ENCODE measurements at regions not wholly inside any gene's neighbourhood (a gene's known extent, or its start where the extent isn't known, plus 50 kb on each side); places are given as distances from the start of the nearest gene placed in this dataset.

DNA sequence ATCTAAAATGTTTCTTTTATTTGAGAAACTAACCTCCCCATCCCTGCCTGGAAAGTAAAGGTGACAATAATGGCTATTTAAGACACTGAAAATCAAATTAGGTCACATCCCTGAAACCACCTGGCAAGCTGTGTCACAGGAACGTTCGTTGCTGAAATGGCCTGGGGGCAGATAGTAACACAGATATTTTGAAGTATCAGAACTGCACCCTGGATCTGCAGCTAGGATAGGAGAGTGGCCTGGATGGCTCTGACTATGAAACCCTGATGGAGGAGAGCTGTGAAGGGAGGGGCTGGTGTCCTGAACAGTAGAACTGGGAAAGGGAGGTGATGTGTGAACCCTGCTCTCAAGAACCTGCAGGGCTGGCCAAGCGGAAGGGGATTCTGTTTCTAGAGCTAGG is 648.3 kb upstream of the CFAP20DC start:
- no peak for DNase-seq

DNA sequence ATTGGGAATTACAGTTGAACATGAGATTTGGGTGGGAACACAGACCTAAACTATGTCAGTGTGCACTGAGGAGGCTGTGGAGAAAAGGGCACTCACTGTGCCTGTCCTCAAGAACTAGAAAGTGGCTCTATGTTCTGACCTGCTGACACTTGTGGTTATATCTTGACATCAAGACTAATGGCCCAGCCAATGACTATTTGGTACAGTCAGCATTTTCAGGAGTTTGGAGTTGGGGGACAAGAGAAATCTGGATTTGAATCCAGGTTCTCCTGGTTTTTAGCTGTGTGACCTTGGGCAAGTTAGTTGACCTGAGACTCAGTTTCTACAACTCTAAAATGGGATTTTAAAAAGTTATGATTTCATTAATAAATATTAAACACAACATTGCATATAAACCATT is 647.0 kb upstream of the CFAP20DC start:
- no peak for DNase-seq

DNA sequence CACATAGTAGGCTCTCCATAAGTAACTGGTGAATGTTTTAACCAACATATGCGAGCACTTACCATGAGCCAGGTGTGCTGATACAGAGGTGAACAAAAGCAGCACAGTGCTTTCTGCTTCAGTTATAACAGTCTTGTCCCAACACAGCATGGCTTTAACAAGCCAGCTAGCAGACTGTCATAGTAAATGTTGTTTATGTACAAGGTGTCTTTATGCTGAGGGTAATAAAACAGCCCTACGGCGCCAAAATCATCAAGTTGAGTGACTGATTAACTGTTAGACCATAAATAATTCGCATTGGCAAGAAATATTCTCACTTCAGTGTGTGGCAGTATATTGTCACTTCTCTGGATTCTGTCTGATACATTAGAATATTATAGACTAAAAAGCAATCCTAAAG is 646.0 kb upstream of the CFAP20DC start:
- DNase-seq: no peak

DNA sequence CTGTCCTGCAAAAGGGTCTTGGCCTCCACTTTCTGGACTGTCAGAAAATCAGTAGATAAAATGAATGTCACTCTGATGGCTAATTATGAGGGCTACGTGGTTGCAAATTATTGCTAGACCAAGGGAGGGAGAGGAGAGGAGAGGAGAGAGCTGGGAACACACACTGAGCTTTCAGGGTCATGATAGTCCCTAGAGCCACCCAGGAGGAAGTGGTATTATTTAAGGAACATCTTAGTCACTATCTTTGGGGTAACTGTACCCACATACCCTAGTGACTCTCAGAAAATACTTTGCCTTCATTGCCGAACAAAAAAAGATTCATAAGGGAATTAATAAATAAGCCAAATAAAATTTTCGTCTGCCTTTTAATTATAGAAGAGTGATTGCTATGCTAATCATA is 642.3 kb upstream of the CFAP20DC start:
- DNase-seq: no peak

DNA sequence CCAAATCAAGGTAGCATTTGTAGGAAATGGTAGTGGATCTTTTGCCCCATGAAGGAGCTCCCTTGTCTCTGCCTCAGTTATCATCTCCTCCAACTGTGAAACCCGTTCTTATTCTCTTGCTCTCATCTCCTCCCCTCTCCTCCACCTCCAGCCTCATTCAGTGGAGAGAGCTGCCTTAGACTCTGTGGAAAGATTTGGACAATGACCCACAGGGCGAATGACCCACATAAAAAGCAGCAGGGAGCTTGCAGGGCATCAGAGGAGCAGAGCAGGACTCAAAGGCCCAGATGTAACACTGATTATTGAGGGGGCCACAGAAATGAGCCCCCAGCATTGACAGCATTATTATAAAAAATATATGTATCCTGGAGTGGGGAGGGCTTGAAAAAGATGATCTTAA is 641.1 kb upstream of the CFAP20DC start:
- no peak for DNase-seq

DNA sequence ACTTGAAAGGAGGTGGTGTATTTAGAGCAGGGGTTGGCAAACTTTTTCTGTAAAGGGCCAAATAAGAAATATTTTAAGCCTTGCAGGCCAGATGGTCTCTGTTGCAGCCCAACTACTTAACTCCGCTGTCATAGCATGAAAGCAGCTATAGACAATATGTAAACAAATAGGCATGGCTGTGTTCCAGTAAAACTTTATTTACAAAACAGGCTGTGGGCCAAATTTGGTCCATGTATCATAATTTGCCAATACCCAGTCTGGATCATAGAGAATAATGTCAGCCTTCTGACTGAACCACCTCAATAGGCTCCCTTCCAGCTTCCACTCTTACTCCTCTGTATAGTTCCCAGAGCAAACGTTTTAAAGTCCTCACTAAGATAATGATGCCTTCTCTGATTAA is 638.8 kb upstream of the CFAP20DC start:
- no peak for DNase-seq

DNA sequence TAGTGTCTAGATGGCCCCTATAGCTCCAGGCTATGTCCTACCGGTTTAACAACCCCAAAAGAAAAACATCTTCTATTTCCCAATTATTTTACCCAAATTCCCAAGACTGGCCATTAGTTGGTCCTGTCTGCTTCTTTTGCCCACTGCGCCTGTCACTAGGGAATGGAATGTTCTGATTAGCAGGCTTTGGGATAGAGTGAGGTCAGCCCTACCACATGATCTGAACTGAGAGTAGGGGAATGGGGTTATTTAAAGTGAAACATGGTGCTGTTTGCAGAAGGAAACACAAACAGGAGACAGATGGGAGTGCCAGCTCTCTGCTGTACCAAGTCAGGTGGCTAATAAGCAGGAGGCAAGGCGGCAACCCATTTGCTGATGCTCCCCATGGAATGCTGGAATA is 635.6 kb upstream of the CFAP20DC start:
- DNase-seq: no peak

DNA sequence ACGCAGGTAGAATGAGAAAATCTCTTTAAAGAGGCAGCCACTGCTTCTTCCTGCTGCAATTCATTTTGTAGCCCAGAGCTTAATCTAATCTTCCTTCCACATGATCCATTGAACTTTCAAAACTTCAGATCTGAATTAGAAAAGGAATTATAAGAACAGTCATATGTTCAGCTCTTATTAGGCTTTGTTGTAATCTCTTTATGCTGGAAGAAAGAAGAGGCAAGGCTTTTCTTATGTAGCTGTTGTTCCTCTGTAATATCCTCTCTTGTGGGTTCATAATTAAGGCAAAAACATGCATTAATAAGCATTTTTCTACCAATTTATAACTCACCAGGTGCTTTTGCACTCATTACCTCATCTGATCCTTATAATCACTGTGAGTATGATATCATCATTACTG is 634.9 kb upstream of the CFAP20DC start:
- DNase-seq: no peak

DNA sequence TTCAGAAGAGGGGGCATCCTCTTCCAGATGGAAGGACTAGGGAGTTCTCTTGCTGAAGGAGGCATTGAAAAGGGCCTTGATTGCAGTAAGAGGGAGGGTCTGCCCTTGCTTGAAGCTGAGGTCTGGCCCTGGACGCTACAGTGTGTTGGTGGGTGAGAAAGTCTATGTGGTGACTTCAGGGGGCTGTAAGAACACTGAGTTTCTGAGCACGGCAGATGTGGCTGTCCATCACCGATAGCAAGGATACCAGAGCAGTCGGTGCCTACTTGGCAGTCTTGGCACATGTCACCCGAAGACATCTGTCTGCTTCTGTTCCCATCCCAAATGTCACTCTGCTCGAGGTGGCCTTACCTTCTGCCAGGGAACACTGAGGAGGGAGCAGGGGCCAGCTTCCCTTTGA is 631.1 kb upstream of the CFAP20DC start:
- DNase-seq: no peak

DNA sequence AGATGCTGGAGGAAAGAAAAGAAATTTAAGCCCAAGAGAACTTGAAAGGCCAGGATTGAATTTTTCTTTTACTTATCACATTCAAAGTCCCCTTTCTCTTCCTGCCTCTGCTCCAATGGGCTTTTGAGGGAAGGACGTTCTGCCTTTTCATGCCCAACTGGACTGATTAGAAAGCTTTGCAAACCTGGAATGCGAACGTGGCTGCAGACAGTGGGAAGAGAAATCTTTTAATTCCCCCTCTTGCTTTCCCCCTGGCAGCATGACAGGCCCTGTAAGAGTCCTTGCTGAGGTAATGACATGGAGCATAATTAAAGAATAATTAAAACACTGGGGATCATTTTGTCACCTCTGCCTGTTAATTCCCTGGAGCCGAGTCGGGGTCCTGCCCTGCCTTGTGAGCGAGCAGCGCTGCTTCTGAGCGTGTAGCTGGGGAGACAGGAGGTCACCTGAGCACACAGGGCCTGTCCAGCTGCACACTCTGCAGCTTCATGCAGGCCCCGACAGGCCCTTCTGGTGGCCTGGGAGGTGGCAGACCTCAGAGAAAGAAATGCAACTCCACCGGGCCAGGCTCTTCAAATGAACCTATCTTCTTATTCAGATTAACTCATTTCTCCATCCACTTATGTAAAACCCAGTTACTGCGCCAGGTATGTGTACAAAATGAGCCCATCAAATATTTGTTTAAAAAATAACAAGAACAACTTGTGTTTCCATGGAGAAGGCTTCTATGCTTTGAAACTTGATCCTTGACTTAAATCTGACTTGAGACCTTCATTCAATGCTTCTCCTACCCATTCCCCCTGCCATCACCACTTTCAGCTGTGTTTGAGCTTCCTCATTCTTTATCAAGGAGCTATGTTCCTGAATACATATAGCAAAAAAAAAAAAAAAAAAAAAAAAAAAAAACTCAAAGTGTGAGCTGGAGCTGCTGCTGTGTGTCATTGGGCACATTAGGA is 628.2 kb upstream of the CFAP20DC start:
- no peak for DNase-seq

DNA sequence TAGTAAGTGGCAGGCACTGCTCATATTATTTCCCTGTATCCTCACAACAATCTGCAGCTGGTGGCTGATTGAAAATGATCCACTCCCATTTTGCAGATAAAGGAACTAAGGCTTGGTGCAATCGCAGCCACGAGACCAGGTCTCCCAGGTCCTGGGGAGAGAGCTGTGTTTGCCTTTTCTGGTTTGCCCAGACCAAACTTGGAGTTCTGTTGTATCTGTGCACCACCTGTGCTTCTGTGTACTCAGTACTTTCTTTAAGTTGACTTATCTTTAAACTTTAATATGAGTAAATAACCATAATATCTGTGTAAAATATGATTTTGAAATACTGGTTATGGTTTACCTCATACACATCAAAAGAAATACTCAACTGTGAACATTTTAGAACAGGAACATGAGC is 625.7 kb upstream of the CFAP20DC start:
- no peak for DNase-seq

DNA sequence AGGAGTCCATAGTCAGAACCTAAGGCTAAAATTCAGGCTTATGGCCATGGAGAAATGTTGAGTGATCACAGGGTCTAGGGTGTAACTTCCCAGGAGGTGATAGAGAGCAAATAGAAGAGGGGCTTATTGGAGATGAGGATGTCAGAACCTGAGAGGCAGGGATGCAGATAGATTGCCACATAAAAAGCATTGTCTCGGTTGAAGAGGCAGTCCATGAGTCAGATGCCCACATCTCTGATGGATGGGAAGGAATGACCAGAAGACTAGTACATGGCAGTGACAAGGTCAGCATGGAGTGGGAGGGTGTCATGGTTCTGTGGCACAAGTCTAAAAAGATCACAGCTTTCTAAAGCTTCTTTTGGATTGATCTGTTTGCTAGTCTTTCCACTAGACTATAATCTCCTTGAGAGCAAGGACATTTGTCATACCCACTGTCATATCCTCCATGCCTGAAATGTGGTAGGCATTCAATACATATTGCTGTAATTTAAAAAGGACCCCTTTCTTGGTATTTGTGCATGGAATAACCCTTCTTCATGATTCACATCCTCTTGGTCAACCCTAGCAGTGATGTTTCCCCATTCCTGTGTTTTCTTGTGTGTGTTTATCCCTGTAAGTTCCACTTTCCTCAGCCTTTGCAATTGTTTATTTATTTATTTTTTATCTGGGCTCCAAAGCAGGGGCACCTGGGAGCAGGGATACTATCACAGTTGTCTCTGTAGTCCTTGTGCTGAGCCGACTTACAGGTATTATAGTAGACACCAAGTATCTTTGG is 613.4 kb upstream of the CFAP20DC start:
- no peak for DNase-seq

DNA sequence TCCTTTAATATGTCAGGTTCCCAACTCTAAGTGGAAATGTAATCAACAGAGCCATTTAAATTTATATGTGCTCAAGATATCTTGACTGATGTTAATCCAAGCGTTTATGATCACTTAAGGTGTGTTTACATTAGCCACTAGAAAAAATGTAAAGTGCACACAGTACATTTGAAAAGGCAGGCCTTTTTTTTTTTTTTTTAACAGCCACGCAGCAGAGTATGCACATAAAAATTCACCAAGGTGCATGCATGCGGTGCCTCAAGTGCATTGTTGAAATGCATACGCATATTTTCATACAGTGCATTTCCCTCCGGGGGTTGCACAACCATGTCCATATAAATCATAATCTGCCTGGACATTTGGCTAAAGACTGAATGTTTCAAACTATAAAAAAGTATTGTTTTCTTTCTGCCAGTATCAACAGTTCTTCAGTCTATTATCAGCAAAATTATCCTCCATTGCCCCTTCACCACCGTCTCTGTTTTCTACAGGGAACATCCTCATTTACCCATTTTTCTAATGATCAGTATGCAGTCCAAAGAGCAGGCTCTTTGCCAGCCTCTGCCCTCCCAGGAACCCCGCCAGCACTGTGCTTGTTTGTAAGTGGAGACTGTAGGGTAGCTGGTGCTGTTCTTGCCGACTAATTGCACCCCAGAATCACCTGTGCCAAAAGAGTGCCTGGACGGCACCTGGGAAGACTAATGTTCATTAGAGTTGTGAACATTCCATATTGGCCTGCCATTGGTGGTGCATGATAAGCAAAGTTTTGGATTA is 611.2 kb upstream of the CFAP20DC start:
- DNase-seq: no peak

DNA sequence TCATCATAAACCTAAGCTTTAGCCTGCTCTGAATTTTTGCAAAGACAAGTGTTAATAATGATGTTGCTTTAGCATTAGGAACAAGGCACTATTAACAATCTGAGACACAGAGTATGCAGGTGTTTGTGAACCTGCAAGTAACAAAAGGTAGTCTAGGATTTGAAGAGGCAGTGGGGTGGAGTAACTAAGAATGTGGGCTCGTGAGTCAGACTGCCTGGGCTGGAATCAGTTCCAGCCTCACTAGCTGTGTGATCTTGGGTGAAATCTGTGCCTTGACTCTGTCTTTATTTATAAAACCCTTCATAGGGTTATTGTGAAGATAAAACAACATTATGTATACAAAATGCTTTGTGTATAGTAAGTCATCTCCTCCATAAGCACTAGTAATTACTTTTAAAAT is 610.6 kb upstream of the CFAP20DC start:
- no peak for DNase-seq

DNA sequence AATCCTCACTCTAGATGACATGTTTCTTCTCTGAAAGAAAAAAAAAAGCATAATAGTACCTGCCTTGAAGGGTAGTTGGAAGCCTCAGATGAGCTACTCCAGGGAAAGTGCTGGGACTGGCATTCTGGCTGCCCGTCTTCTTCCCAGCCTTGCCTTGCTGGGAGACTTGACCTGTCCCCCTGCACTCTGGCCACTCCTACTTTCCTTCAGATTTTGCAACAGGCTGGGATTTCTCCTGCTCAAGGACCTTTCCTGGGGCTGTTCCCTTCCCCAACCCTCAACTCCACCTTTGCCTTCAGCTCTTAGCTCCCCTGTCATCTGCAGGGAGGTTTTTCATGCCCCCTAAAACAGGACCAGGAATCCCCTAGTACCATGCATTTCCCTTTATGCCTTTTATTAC is 609.9 kb upstream of the CFAP20DC start:
- no peak for DNase-seq

DNA sequence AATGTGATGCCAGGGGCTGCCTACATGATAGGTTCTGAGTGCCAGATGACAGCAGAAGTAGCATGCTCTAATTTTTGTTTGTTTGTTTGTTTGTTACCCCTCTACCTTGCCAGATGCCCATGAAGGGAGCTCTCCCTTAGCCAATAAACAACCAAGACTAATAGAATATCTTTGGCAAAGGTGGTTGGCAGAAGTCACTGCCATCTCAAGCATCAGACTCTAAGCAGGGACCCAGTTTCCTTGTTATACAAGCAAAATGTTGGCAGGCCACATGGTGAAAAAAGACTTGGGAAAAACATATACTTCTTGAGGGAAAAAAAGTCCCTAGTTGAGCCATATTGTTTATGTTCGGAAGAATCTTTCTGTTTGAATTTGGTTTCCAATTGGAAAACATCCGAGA is 609.0 kb upstream of the CFAP20DC start:
- no peak for DNase-seq

DNA sequence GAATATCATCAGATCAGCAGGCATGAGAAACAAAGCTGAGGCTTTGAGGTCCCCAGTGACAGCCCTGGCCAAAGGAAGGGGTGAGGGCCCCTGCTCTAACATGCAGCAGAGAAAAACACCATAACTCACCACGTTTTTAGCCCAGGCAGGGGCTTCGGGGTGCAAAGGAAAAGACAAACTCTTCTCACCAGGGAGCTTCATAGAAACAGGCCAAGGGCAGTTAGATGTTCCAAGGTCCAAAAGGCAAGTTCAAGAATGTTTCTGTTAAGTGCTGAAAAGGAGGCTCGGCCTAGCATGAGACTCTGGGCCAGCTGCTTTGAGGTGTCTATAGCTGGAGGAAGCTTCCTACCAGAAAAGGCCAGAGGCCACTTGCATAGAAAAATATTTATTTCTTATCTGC is 608.4 kb upstream of the CFAP20DC start:
- no peak for DNase-seq

DNA sequence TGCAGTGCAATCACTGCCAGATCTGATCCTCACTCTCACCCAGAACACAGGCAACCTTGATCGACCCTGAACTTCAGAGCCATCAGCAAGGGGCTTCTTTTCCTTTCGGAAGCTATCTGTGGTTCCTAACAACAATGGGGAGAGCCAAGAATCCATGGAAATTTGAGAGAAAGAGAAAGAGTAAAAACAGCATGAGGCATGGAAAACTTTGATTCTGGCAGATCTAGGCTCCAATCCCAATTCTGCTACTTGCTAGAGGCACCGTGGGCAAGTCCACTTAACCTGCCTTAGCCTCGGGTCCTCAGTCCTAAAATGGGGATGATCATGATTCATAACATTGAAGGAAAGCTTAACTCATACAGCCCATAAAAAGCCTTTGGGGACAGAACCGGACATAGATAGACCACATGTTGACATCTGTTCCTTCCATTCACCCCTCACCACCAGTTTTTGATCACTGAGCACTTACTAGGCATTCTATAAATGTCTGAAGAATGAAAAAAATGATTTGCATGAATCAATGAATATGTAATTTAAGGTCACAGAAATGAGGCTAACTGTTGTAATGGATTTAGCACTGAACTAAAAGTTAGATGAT is 605.7 kb upstream of the CFAP20DC start:
- DNase-seq: no peak

DNA sequence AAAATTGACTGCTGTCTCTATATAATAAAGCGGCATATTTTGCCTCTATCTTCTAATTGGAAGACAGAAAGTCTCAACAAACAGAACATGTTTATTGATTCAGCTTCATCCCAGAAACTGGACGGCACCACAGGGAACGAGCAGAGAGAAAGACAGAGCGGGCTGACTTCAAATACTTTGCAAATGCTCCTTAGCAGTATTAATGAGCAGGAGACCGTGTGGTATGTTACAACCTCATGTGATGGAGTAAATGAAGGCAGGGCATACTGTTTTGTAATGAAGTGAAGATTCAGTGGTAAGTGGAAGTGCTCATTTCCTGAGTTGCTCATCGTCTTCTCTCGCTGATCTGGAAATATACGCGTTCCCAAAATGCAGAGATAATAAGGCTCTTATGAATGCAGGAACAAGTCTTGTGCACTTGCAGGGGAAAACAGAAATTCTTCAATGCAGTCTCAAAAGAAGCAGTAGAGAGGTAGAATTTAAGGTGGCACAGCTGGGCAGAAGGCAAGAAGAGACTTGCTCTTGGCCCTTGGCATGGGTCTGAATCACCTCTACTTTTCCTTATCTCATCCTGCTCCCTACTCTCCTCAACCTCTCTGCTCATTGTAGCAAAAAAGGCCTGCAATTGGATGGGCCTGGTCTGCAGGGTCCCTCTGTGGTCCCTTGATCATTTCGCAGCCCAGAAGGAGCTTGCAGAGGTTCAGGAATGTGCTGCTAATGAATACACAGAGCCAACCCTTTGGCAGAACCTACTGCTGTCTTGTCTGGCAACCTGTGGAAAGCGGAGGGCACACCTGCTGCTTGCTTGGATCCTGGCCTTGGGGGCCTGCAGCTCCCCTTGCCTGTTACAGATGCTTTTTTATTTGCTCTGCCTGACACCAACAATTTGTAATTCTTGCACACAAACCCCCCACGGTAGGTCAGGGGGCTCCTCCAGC is 604.9 kb upstream of the CFAP20DC start:
- no peak for DNase-seq

DNA sequence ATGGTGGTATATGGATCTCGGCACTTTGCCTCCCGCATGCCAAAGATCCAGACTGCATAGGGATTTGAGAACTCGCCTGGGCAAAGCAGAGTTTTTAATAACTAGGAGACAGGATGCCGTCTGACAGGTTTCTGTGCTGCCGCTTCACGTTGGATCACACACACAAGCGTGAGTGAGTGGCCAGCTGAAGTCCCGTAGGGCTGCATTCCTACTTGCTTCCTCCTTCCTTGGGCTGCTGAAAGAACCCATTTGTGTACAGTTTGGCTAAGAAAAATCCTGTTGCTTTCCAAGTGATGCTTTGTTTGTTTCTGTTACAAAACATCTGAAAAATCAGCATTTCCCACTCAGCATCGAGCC is 604.3 kb upstream of the CFAP20DC start:
- no peak for DNase-seq

DNA sequence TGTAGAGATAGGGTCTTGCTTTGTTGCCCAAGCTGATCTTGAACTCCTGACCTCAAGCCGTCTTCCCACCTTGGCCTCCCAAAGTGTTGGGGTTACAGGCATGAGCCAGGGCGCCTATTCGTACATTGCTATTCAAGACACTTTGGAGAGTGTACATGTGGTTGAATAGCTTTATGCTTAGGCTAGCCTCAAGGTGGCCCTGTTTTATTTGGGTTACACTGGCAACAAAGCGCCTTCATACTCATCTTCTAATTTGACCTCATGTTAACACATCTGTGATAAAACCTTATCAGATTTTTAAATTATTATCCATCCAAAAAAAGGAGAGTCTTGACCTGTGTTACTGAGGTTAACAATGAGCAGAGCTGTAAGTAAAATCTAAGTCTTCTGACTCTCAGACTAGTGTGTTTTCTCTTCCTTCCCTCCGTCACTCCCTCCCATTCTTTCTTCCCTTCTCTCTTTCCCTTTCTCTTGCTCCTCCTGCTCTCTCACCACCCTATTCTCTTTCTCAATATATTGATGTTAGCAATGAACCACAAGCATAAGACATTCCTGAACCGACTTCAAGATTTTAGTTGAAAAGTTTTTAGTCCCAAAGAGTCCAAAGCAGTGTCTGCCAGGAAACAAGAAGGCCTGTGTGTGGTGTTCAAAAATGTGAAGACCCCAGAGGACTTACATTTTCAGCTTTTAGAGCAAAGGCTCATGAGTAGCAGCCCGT is 603.7 kb upstream of the CFAP20DC start:
- DNase-seq: no peak

Measured in GDM1 (cell line).